Keratinocyte (primary cell): ENCODE measurements at regions not wholly inside any gene's neighbourhood (a gene's known extent, or its start where the extent isn't known, plus 50 kb on each side); places are given as distances from the start of the nearest gene placed in this dataset.

ENCODE experiments used
- EZH2 ChIP-seq: IDR thresholded peaks from one replicate; pipeline ENCODE4 v1.6.1; 2012; ENCODE audit warnings: inconsistent platforms, mild to moderate bottlenecking, low read length, moderate library complexity
- TF ChIP-seq, protein P1 (sequence below), 3 experiments: IDR thresholded peaks in 1 of 3; conservative IDR thresholded peaks in 1 of 3; optimal IDR thresholded peaks in 1 of 3; 2 replicates in 2 of 3; 3 replicates in 1 of 3; pipeline versions ENCODE3 to v1.5.1; 2011; ENCODE audit warnings: low read length in 3 of 3, mild to moderate bottlenecking in 3 of 3, moderate library complexity in 2 of 3, control low read depth in 1 of 3, inconsistent platforms in 1 of 3; ENCODE audit not compliant: insufficient read depth in 2 of 3; ENCODE audit errors: extremely low read depth in 1 of 3

DNA sequence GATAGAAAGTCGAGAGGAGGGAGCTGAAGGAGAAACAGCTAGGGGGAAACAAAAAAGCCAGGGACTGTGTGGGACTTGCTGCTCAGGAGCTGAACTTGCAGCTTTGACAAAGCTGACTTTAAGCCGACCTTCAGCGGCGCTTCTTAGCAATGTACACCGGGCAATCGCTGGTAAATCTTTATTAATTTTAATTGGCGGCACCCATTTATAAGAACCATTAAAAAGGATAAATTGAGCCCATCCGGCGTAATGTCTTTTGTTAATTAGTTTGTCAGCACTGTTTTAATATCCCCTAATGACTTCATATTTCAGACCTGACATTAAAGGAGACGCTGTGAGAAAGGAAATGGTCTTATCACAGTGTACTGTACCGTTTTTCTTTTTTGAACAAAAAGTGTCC is 86.2 kb upstream of the VASH1 start:
- TF ChIP-seq, protein P1, sequence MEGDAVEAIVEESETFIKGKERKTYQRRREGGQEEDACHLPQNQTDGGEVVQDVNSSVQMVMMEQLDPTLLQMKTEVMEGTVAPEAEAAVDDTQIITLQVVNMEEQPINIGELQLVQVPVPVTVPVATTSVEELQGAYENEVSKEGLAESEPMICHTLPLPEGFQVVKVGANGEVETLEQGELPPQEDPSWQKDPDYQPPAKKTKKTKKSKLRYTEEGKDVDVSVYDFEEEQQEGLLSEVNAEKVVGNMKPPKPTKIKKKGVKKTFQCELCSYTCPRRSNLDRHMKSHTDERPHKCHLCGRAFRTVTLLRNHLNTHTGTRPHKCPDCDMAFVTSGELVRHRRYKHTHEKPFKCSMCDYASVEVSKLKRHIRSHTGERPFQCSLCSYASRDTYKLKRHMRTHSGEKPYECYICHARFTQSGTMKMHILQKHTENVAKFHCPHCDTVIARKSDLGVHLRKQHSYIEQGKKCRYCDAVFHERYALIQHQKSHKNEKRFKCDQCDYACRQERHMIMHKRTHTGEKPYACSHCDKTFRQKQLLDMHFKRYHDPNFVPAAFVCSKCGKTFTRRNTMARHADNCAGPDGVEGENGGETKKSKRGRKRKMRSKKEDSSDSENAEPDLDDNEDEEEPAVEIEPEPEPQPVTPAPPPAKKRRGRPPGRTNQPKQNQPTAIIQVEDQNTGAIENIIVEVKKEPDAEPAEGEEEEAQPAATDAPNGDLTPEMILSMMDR (optimal IDR thresholded peaks at IDR 0.05 in 1 of 3, IDR thresholded peaks at IDR 0.05 in 1 of 3, conservative IDR thresholded peaks at IDR 0.05 in 1 of 3; ENCODE audit: extremely low read depth in 1 of 3, insufficient read depth in 2 of 3, low read length in 3 of 3): no peak
- no peak for TF ChIP-seq EZH2
